ENCODE measurements at regions not wholly inside any gene's neighbourhood (a gene's known extent, or its start where the extent isn't known, plus 50 kb on each side); places are given as distances from the start of the nearest gene placed in this dataset.

GRCh38 chr9:86644675-86645034 is 290.4 kb upstream of the TUT7 start:
- TF ChIP-seq CTCF (IDR thresholded peaks at IDR 0.05; ENCODE audit: insufficient read depth, low read depth, low read length), result no peak
- no peak for TF ChIP-seq EZH2 (IDR thresholded peaks at IDR 0.05; ENCODE audit: insufficient read depth, low read length)

Measured in astrocyte (in vitro differentiated cells and primary cell).